ENCODE measurements at regions not wholly inside any gene's neighbourhood (a gene's known extent, or its start where the extent isn't known, plus 50 kb on each side); places are given as distances from the start of the nearest gene placed in this dataset.

DNA sequence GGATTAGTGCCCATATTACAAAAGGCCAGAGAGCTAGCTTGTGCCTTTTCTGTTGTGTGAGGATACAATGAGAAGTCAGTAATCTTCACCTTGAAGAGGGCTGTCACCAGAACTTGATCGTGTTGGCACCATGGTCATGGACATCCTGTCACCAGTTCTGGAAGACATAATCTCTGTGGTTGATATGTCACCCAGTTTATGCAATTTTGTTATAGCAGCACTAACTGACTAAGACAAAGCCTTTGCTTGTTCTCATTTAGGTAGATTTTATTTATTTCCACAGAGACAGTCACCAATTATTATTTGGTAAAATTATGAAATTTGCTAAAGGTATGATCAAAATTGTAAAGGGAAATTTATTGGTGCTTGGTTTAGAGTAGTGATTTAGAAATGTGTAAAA is 308.8 kb upstream of the CPXCR1 start:
- Histone ChIP-seq H3K4me1 (ENCODE audit: control insufficient read depth, insufficient read depth, low read length) (no peaks in the 10 kb centered on the region), H3K9ac (ENCODE audit: extremely low read depth, low read length, poor library complexity, severe bottlenecking) (no peak overlapping the region), H3K36me3 (ENCODE audit: control insufficient read depth, insufficient read depth, low read length) (no peaks in the 10 kb centered on the region), H3K27me3 (ENCODE audit: control insufficient read depth, insufficient read depth, low read length, poor library complexity, severe bottlenecking) (no peaks in the 10 kb centered on the region), H3K4me3 (ENCODE audit: low read length) (no peak overlapping the region), H3K27ac (ENCODE audit: low read depth, low read length) (no peak overlapping the region), H3K9me3 (ENCODE audit: control insufficient read depth, low read length) (no peaks in the 10 kb centered on the region)
- H3K4me3 Mint-ChIP-seq, result no peak overlapping the region
- no peak for DNase-seq
- no peaks in the 10 kb centered on the region for H3K27me3 Mint-ChIP-seq (ENCODE audit: insufficient read depth)
- WGBS, 2 experiments (ENCODE audit: insufficient coverage in 1 of 2, insufficient read length in 1 of 2), result 87% methylated on average over 1 of the region's 1 CpG; no CpG with 5 or more reads in 1 of the 2 experiments
- TF ChIP-seq, protein P1, sequence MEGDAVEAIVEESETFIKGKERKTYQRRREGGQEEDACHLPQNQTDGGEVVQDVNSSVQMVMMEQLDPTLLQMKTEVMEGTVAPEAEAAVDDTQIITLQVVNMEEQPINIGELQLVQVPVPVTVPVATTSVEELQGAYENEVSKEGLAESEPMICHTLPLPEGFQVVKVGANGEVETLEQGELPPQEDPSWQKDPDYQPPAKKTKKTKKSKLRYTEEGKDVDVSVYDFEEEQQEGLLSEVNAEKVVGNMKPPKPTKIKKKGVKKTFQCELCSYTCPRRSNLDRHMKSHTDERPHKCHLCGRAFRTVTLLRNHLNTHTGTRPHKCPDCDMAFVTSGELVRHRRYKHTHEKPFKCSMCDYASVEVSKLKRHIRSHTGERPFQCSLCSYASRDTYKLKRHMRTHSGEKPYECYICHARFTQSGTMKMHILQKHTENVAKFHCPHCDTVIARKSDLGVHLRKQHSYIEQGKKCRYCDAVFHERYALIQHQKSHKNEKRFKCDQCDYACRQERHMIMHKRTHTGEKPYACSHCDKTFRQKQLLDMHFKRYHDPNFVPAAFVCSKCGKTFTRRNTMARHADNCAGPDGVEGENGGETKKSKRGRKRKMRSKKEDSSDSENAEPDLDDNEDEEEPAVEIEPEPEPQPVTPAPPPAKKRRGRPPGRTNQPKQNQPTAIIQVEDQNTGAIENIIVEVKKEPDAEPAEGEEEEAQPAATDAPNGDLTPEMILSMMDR (conservative IDR thresholded peaks at IDR 0.05), result no peak
- H3K4me1 Mint-ChIP-seq, result peaks cover 5% of the 10 kb centered on the region
- no peak overlapping the region for H3K27ac Mint-ChIP-seq
- H3K36me3 Mint-ChIP-seq (ENCODE audit: low read depth), result no peaks in the 10 kb centered on the region
- peaks cover 19% of the 10 kb centered on the region for H3K9me3 Mint-ChIP-seq

DNA sequence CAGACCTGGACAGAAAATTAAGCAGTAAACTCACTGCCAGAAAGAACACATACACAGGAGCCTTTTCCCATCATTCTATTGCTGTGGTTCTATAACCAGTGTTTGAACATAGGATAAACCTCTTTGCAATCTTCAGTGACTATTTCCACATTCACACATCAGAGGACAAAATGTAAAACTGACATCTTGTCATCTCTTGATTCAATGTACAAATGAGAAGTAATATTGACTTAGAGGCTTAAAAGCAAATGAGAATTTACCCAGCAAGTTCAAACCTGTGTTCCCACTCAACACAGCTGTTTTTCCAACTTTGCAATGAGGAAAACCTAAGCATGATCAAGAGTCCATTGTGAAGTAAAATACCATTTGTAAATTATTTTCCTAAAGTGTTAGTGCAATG is 307.1 kb upstream of the CPXCR1 start:
- Histone ChIP-seq H3K9me3 (ENCODE audit: control insufficient read depth, low read length) (no peaks in the 10 kb centered on the region), H3K9ac (ENCODE audit: extremely low read depth, low read length, poor library complexity, severe bottlenecking) (no peak overlapping the region), H3K27ac (ENCODE audit: low read depth, low read length) (no peak overlapping the region), H3K36me3 (ENCODE audit: control insufficient read depth, insufficient read depth, low read length) (no peaks in the 10 kb centered on the region), H3K4me3 (ENCODE audit: low read length) (no peak overlapping the region), H3K4me1 (ENCODE audit: control insufficient read depth, insufficient read depth, low read length) (no peaks in the 10 kb centered on the region), H3K27me3 (ENCODE audit: control insufficient read depth, insufficient read depth, low read length, poor library complexity, severe bottlenecking) (no peaks in the 10 kb centered on the region)
- Mint-ChIP-seq H3K27me3 (ENCODE audit: insufficient read depth) (no peaks in the 10 kb centered on the region), H3K27ac (no peak overlapping the region), H3K4me3 (no peak overlapping the region), H3K36me3 (ENCODE audit: low read depth) (no peaks in the 10 kb centered on the region), H3K4me1 (peaks cover 14% of the 10 kb centered on the region), H3K9me3 (peaks cover 14% of the 10 kb centered on the region)
- DNase-seq, result no peak
- TF ChIP-seq, protein P1 (conservative IDR thresholded peaks at IDR 0.05), result no peak
